ENCODE measurements at regions not wholly inside any gene's neighbourhood (a gene's known extent, or its start where the extent isn't known, plus 50 kb on each side); places are given as distances from the start of the nearest gene placed in this dataset.

DNA sequence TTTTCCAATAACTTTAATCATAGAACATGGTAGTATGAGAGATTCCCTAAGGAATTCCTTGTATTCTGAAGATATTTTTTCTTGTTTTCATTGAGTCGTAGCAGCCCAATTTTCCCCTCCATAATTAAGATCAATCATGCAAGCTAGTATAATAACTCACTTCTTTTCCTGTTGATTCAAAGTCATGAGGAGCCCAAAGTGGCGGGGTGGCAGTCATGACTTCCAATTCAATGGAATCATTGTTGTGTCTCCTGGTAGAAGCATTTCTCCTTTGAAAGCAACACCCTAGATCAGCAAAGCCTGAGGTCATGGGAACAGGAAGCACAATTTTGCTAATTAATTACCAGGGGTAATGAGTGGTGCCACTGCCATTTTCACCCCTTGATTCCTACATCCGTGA lies 77.6 kb upstream of the MAGI2 start:
- TF ChIP-seq, protein P1, sequence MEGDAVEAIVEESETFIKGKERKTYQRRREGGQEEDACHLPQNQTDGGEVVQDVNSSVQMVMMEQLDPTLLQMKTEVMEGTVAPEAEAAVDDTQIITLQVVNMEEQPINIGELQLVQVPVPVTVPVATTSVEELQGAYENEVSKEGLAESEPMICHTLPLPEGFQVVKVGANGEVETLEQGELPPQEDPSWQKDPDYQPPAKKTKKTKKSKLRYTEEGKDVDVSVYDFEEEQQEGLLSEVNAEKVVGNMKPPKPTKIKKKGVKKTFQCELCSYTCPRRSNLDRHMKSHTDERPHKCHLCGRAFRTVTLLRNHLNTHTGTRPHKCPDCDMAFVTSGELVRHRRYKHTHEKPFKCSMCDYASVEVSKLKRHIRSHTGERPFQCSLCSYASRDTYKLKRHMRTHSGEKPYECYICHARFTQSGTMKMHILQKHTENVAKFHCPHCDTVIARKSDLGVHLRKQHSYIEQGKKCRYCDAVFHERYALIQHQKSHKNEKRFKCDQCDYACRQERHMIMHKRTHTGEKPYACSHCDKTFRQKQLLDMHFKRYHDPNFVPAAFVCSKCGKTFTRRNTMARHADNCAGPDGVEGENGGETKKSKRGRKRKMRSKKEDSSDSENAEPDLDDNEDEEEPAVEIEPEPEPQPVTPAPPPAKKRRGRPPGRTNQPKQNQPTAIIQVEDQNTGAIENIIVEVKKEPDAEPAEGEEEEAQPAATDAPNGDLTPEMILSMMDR (IDR thresholded peaks at IDR 0.05 in 4 of 5, conservative IDR thresholded peaks at IDR 0.05 in 1 of 5), result no peak
- TF ChIP-seq POLR2A (IDR thresholded peaks at IDR 0.05), result no peak
- no peak overlapping the region for H3K27ac ChIP-seq
- no peak for ATAC-seq
- H3K4me1 ChIP-seq, result no peaks in the 10 kb centered on the region
- DNase-seq, result no peak
- H3K4me3 ChIP-seq, result no peak overlapping the region
- in situ Hi-C loops (cut with MboI; ENCODE audit: low sequenced_read_pairs in 4 of 4) (no loop called here), intact Hi-C loops (cut with DNase I; ENCODE audit: low total_unique reads) (no loop called here)
- no peaks in the 10 kb centered on the region for H3K9me3 ChIP-seq
- no peaks in the 10 kb centered on the region for H3K36me3 ChIP-seq
- H3K27me3 ChIP-seq, result no peaks in the 10 kb centered on the region

DNA sequence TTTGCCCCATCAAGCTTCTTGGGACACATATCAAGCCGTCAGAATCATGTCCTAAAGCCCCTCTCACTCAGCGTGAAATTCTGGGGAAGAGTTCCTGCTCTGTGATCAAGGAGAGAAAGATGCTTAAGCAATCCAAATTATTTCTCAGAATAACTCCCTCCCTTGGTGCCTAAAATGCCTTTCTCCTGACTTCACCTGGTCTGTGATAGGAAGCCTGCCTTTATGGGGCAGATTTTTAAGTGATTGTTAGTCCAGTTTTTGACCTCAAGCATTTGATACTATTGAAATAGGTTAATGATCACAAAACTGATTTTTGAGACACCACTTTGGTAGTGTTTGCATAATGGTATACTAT lies 76.4 kb upstream of the MAGI2 start:
- Histone ChIP-seq H3K4me1 (no peaks in the 10 kb centered on the region), H3K36me3 (no peaks in the 10 kb centered on the region), H3K27ac (no peak overlapping the region), H3K9me3 (no peaks in the 10 kb centered on the region), H3K27me3 (no peaks in the 10 kb centered on the region), H3K4me3 (no peak overlapping the region)
- in situ Hi-C loops (cut with MboI; ENCODE audit: low sequenced_read_pairs in 4 of 4), result no loop called here
- TF ChIP-seq, protein P1 (IDR thresholded peaks at IDR 0.05 in 4 of 5, conservative IDR thresholded peaks at IDR 0.05 in 1 of 5), result no peak
- no peak for TF ChIP-seq POLR2A (IDR thresholded peaks at IDR 0.05)
- ATAC-seq, result no peak
- intact Hi-C loops (cut with DNase I; ENCODE audit: low total_unique reads), result no loop called here
- no peak for DNase-seq

- no peak overlapping the region for H3K27ac ChIP-seq
- intact Hi-C loops (cut with DNase I; ENCODE audit: low total_unique reads), result no loop called here
- no peak overlapping the region for H3K4me3 ChIP-seq
- ATAC-seq, result no peak
- no peaks in the 10 kb centered on the region for H3K4me1 ChIP-seq
- no peak for DNase-seq
- H3K27me3 ChIP-seq, result no peaks in the 10 kb centered on the region
- no peaks in the 10 kb centered on the region for H3K9me3 ChIP-seq
- TF ChIP-seq POLR2A (IDR thresholded peaks at IDR 0.05), result no peak
- TF ChIP-seq, protein P1 (IDR thresholded peaks at IDR 0.05 in 4 of 5, conservative IDR thresholded peaks at IDR 0.05 in 1 of 5), result no peak
- H3K36me3 ChIP-seq, result no peaks in the 10 kb centered on the region
- in situ Hi-C loops (cut with MboI; ENCODE audit: low sequenced_read_pairs in 4 of 4), result no loop called here
These were observed 75.9 kb upstream of the MAGI2 start for GRCh38 chr7:79529214-79529880.

GRCh38 chr7:79528421-79528820 lies 75.0 kb upstream of the MAGI2 start:
- Histone ChIP-seq H3K4me1 (no peaks in the 10 kb centered on the region), H3K36me3 (no peaks in the 10 kb centered on the region), H3K27me3 (no peaks in the 10 kb centered on the region), H3K4me3 (no peak overlapping the region), H3K27ac (no peak overlapping the region), H3K9me3 (no peaks in the 10 kb centered on the region)
- in situ Hi-C loops (cut with MboI; ENCODE audit: low sequenced_read_pairs in 4 of 4), result no loop called here
- ATAC-seq (no peak), DNase-seq (no peak)
- intact Hi-C loops (cut with DNase I; ENCODE audit: low total_unique reads), result no loop called here
- TF ChIP-seq, protein P1 (IDR thresholded peaks at IDR 0.05 in 4 of 5, conservative IDR thresholded peaks at IDR 0.05 in 1 of 5), result no peak
- TF ChIP-seq POLR2A (IDR thresholded peaks at IDR 0.05), result no peak

DNA sequence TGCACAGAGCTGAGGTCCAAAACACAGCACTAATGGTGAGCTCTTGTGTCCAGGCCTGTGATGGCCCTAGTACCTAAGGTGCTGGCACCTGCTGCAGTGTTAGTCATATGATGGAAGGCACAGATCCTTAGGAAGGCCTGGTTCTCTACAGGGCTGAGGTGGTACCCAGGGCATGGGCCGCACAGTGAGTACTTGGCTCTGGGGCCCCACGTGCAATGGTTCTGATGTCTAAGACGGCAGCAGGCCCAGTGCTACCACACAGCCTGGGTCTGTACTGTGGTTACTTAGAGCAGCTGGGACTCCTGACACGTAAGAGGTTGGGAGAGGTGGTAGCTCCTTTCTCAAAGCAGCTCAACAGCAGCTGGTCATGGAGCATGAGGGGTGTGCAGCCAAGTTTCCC lies 70.6 kb upstream of the MAGI2 start:
- DNase-seq (no peak), ATAC-seq (no peak)
- no peak for TF ChIP-seq POLR2A (IDR thresholded peaks at IDR 0.05)
- TF ChIP-seq, protein P1 (IDR thresholded peaks at IDR 0.05 in 4 of 5, conservative IDR thresholded peaks at IDR 0.05 in 1 of 5), result no peak
- intact Hi-C loops (cut with DNase I; ENCODE audit: low total_unique reads) (no loop called here), in situ Hi-C loops (cut with MboI; ENCODE audit: low sequenced_read_pairs in 4 of 4) (no loop called here)
- Histone ChIP-seq H3K27ac (no peak overlapping the region), H3K27me3 (no peaks in the 10 kb centered on the region), H3K4me1 (no peaks in the 10 kb centered on the region), H3K9me3 (no peaks in the 10 kb centered on the region), H3K36me3 (no peaks in the 10 kb centered on the region), H3K4me3 (no peak overlapping the region)

All from gastrocnemius medialis (tissue), 4 donors.